Esophagus muscularis mucosa (tissue), 3 donors: ENCODE measurements at regions not wholly inside any gene's neighbourhood (a gene's known extent, or its start where the extent isn't known, plus 50 kb on each side); places are given as distances from the start of the nearest gene placed in this dataset.

Experiments used
- CTCF ChIP-seq, 3 experiments: fragments of 200-600 bp in 2 of 3; fragments of 450-650 bp in 1 of 3; sonication (generic) in 2 of 3; IDR thresholded peaks; one replicate each; pipeline ENCODE4 v1.5.1; 2017 to 2019; ENCODE audit warnings: antibody characterized with exemption in 3 of 3, mild to moderate bottlenecking in 2 of 3, moderate library complexity in 1 of 3
- POLR2A ChIP-seq: fragments of 450-650 bp; IDR thresholded peaks from one replicate; pipeline ENCODE4 v1.6.1; 2017; ENCODE audit warnings: antibody characterized with exemption, moderate library complexity, mild to moderate bottlenecking, low read depth
- POLR2AphosphoS5 ChIP-seq, 2 donors: sonication (generic); formaldehyde crosslinking; IDR thresholded peaks; one replicate each; pipeline ENCODE4 v1.6.1; 2017; ENCODE audit warnings: antibody characterized with exemption in 2 of 2

DNA sequence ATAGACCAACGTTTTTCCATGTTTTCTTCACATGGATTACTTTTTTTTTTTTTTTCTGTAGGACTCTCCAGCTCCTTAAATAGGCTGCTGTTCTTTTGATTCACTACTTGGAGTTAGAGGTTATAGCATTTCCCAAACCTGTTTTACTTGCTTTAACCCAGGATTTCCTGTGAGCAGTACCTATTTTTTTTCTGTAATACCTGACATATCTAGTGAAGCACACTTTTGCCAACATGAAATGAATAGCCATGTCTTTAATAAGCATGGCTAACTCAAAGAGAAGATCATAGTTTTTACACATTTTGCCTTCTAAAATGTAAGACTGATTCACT is 137.0 kb downstream of the FOXA2 start:
- TF ChIP-seq CTCF (IDR thresholded peaks at IDR 0.05): no peak
- no peak for TF ChIP-seq POLR2AphosphoS5 (IDR thresholded peaks at IDR 0.05)
- TF ChIP-seq POLR2A: no peak
